ENCODE measurements at regions not wholly inside any gene's neighbourhood (a gene's known extent, or its start where the extent isn't known, plus 50 kb on each side); places are given as distances from the start of the nearest gene placed in this dataset.

DNA sequence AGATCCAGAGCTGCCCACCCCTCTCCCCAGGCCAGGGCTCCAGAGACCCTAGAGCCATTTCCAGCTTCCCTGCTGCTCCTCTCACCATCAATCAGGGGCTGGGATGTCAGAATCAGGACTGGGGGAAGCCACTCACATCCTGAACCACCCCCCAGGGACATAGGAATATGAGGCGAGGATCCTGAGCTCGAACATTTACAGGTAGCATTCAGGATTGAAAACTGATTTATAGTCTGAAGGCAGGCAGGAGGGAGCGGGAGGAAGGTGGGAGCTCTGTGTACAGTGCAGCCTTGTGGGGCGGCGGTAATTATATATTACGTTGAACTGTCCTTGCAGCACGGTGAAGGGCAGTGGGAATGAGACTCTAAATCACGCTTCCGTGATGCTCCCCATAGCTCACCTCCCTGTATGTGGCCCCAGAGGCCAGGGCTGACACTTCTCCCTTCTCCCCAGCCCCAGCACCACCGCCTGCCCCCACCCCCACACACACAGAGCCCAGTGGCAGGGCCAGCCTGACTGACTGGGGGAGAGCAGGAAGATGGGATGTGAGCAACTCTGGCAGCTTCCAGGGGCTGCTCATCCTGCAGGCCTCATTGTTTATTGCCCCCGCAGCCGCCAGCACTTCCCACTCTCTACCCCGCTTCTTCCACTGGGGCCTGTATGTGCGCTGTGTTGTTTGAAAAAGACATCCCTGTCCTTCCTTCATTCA lies 76.0 kb upstream of the HSPA9 start:
- H3K36me3 ChIP-seq (ENCODE audit: control insufficient read depth in 2 of 2, insufficient read depth in 2 of 2, low read length in 1 of 2), result no peaks in the 10 kb centered on the region
- 74% methylated on average over 13 of the region's 14 CpGs for WGBS (ENCODE audit: insufficient coverage, insufficient replicate concordance, low lambda C conversion rate, missing lambda C conversion rate)
- CTCF ChIA-PET, result interaction anchor here (1.7 to 2.4 kb wide), 2 partner anchors 10 to 72 kb away, joined by 5 to 8 read pairs; no protein-coding TSS in a partner anchor
- no peaks in the 10 kb centered on the region for H3K27me3 ChIP-seq (replicated peaks in 1 of 2; ENCODE audit: control insufficient read depth in 2 of 2, insufficient read depth in 2 of 2, low read length in 1 of 2)
- FAIRE-seq, result no peak
- intact Hi-C loops (cut with micrococcal nuclease; ENCODE audit: unreplicated experiment), result no loop called here
- BruUV-seq (replicated peaks), result no TSS peak
- POLR2A ChIA-PET, result no interaction called here
- no peak overlapping the region for H3K4me3 ChIP-seq
- in situ Hi-C loops (cut with MboI), result no loop called here
- ATAC-seq, result no peak
- TF ChIP-seq TCF12 (IDR thresholded peaks at IDR 0.05; ENCODE audit: low read depth, low read length) (no peak), SRF (IDR thresholded peaks at IDR 0.05; ENCODE audit: low read depth in 2 of 2, low read length in 2 of 2) (no peak), FOXK2 (IDR thresholded peaks at IDR 0.05) (no peak)
- no peak for DNase-seq (ENCODE audit: low read depth, low spot score)
- H3K79me2 ChIP-seq (ENCODE audit: control insufficient read depth, insufficient read depth, low read length), result no peaks in the 10 kb centered on the region
- RAD21 ChIA-PET (ENCODE audit: unreplicated experiment), result no interaction called here
- no peaks in the 10 kb centered on the region for H3K9me3 ChIP-seq (replicated peaks; ENCODE audit: control insufficient read depth, insufficient read depth, low read length)
- H2AFZ ChIP-seq (ENCODE audit: control insufficient read depth, low read depth, low read length), result no peak overlapping the region
- H4K20me1 ChIP-seq (ENCODE audit: control insufficient read depth, insufficient read depth), result no peaks in the 10 kb centered on the region
- SMC1A ChIA-PET (ENCODE audit: uncharacterized antibody, unreplicated experiment), result interaction anchor here (0.9 kb wide), 1 partner anchor 72 kb away, joined by 3 read pairs; no protein-coding TSS in a partner anchor
- no peak overlapping the region for H3K9ac ChIP-seq (ENCODE audit: control insufficient read depth, insufficient read depth, low read length)
- no peak overlapping the region for H3K4me2 ChIP-seq (ENCODE audit: control insufficient read depth, insufficient read depth)
- H3K27ac ChIP-seq (ENCODE audit: control insufficient read depth, insufficient read depth), result no peak overlapping the region
- peaks cover 44% of the 10 kb centered on the region for H3K4me1 ChIP-seq (ENCODE audit: control insufficient read depth, insufficient read depth, low read length)

GRCh38 chr5:138650196-138650595 lies 75.0 kb upstream of the HSPA9 start:
- peak overlapping the region; percentile 74 for H3K4me2 ChIP-seq (ENCODE audit: control insufficient read depth, insufficient read depth)

More at GRCh38 chr5:138650196-138650595, 75.0 kb upstream of the HSPA9 start:
- DNase-seq (ENCODE audit: low read depth, low spot score) (no peak), FAIRE-seq (no peak), ATAC-seq (no peak)
- ChIA-PET POLR2A (no interaction called here), CTCF (interaction anchor here (0.9 to 1.7 kb wide), 2 partner anchors 9 to 14 kb away, joined by 3 to 8 read pairs; no protein-coding TSS in a partner anchor), RAD21 (ENCODE audit: unreplicated experiment) (no interaction called here), SMC1A (ENCODE audit: uncharacterized antibody, unreplicated experiment) (interaction anchor here (0.6 kb wide), 1 partner anchor 816 kb away, joined by 3 read pairs; no protein-coding TSS in a partner anchor)
- Histone ChIP-seq H3K27ac (ENCODE audit: control insufficient read depth, insufficient read depth) (no peak overlapping the region), H3K4me1 (ENCODE audit: control insufficient read depth, insufficient read depth, low read length) (peaks cover 42% of the 10 kb centered on the region), H3K9me3 (replicated peaks; ENCODE audit: control insufficient read depth, insufficient read depth, low read length) (no peaks in the 10 kb centered on the region), H3K4me3 (0 out of 2 replicates have a peak overlapping the region, but pooled peaks have one; percentile 7), H3K36me3 (ENCODE audit: control insufficient read depth in 2 of 2, insufficient read depth in 2 of 2, low read length in 1 of 2) (no peaks in the 10 kb centered on the region), H4K20me1 (ENCODE audit: control insufficient read depth, insufficient read depth) (no peaks in the 10 kb centered on the region), H3K79me2 (ENCODE audit: control insufficient read depth, insufficient read depth, low read length) (no peaks in the 10 kb centered on the region), H2AFZ (ENCODE audit: control insufficient read depth, low read depth, low read length) (no peak overlapping the region), H3K27me3 (replicated peaks in 1 of 2; ENCODE audit: control insufficient read depth in 2 of 2, insufficient read depth in 2 of 2, low read length in 1 of 2) (no peaks in the 10 kb centered on the region; a peak in 2 of 4 replicates), H3K9ac (ENCODE audit: control insufficient read depth, insufficient read depth, low read length) (no peak overlapping the region)
- TF ChIP-seq EZH2 (IDR thresholded peaks at IDR 0.05; ENCODE audit: borderline replicate concordance, control insufficient read depth, low read depth, low read length), result no peak
- no peak for TF ChIP-seq YBX1 (IDR thresholded peaks at IDR 0.05)
- TF ChIP-seq RUNX3 (IDR thresholded peaks at IDR 0.05; ENCODE audit: low read length), result peak; percentile 10; the same call in 1 of the 2 replicates
- TF ChIP-seq PKNOX1 (IDR thresholded peaks at IDR 0.05), result peak; percentile 70
- TF ChIP-seq MEF2B (IDR thresholded peaks at IDR 0.05; ENCODE audit: partially characterized antibody, poor library complexity, severe bottlenecking), result no peak
- in situ Hi-C loops (cut with MboI) (no loop called here), intact Hi-C loops (cut with micrococcal nuclease; ENCODE audit: unreplicated experiment) (no loop called here)
- BruUV-seq (replicated peaks), result no TSS peak
- 24% methylated on average over 7 of the region's 7 CpGs for WGBS (ENCODE audit: insufficient coverage, insufficient replicate concordance, low lambda C conversion rate, missing lambda C conversion rate)

All from GM12878 (cell line).